Left ventricle myocardium superior (tissue), 1 donor: ENCODE measurements at regions not wholly inside any gene's neighbourhood (a gene's known extent, or its start where the extent isn't known, plus 50 kb on each side); places are given as distances from the start of the nearest gene placed in this dataset.

Source experiments
- ATAC-seq: fragments of 200-7000 bp; cut with Tn5 transposase; one replicate; pipeline ENCODE4 v1.9.1; 2020; ENCODE audit warnings: mild to moderate bottlenecking, moderate library complexity
- DNase-seq: peaks from one replicate; pipeline ENCODE4 v3.0.0-alpha.2; 2020
- intact Hi-C: fragments of 100-400 bp; cut with micrococcal nuclease; formaldehyde crosslinking; loops from one replicate; pipeline ENCODE4 v1.11.0; 2022
- donor health status: DM: no; HTN: yes; CAD: no; lungs with severe emphysema.

DNA sequence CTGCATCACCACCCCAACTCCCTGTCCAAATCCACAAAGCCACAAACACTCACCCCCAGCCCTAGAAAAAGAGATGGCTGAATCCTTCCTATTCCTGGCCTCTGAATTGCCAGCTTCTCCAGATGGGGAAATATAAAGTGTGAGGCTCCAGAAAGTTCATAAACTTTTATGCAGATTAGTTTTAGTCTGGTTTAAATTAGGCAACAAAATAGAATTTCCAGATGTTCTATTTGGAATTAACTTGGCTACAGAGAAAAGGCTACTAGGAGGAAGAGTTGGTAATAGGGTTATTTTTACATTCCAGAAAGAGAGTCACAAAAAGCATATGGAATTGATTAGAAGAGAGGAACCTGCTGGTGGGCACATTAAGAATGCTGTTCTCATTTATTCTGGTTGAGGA lies 56.0 kb downstream of the EN1 start:
- ATAC-seq = no peak
- DNase-seq = no peak
- intact Hi-C loops = no loop called here

DNA sequence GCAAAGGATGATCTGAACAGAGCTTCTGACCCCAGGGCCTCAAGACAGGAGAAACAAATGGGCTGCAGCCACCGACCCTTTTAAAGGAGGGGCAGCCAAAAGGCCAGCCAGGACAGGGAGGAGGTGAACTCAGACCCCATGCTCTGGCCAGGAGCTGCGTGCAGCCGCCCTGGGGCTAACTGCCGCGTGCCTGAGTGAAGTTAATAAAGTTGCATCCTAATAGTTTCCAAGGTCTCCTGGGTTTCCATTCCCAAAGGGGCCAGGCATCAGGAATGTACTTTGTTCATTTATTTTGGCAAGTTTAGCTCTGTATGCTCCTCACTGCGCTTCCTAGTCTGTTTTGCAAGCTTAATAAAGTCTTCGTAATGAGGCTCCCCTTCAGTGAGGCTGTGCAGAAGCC lies 60.7 kb downstream of the EN1 start:
- intact Hi-C loops = no loop called here
- no peak for ATAC-seq

DNA sequence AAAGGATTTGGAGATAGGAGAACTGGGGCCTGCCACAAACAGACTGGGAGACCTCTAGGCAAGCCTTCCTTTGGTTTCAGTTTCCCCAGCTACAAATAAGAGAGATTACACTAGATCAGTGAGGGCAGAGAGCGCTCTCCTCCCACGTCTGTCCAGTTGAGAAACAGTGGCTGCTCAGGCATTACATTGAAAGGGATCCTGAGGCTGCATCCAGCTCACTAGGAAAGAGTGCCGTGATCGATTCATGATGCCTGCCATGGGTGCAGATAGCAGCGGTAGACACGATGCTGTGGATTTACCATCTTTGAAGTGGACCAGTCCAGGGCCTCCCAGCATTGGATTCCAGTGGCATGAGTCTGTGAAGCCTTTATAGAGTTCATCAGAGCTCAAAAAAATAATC lies 62.6 kb downstream of the EN1 start:
- intact Hi-C loops = no loop called here
- no peak for ATAC-seq
- no peak for DNase-seq

More for the DNA sequence above, 60.7 kb downstream of the EN1 start:
- DNase-seq = no peak

DNA sequence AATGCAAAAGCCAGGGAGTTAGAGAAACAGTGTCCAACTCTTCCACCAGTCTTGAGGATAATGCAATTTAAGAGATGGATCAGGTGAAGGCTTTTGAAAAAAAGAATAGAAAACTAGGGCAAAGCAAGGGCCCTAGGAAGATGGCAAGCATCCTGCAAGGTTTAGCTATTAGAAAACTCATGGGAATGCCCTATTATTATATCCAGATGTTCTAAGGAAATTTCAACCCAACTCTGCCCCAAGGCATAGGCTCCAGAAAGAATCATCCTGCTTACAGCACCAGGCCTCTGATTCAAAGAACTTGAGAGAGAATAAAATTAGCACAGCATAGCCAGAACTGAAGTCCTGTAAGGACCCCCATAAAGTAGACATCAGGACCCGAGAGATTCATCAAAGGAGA lies 68.1 kb downstream of the EN1 start:
- intact Hi-C loops = no loop called here
- no peak for ATAC-seq
- no peak for DNase-seq

DNA sequence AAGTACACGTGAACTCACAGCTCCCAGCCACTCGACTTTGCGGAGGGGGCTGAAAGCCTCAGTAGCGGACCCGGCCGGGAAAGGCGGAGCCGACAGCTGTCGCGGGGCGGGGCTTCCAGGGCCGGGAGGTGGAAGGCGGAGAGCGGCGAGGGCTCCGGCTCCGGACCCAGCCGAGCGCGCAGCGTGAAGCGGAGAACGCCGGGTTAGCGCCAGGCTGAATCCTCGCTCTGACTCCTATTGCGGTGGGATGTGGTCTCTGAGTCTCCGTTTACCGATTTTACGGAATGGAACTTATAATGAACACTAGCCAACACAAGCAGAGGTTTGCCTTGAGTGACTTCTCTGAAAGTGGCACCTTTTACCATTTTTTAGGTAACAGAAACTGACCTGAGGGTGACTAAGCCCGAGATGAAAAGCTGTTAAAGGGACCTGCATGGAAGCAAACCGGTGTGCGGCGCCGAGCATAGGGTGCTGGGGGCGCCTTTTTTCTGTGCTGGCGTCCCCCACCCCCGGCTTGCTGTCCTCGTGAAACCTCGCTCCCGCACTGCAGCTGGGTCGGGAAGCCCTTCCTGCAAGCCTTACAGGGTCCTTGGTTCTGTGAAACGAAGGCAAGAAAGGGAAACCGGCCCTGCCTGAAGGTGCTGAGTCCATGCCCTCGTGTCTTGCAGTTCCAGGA lies 72.9 kb downstream of the EN1 start:
- intact Hi-C loops = no loop called here
- ATAC-seq = peak; percentile 78
- peak; percentile 56 for DNase-seq

DNA sequence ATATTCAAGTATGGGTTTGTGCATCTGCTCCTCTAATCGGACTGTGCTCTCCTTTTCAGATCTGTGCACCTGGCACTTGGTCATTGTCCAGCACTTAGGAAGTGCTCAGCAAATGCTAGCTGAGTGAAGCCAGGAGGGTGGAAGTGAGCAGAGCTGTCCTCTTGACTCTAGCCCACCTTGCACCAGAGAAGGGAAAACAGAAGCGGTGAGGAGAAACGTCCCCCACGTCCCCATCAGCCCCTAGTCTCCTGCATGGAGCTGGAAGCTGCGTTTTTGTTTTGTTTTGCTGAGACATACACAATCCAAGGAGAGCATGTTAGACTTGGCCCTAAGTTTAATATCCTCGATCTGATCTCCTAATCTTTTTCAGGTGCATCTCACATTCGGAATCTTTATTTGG lies 73.6 kb downstream of the EN1 start:
- no peak for ATAC-seq
- intact Hi-C loops = no loop called here
- DNase-seq = no peak

DNA sequence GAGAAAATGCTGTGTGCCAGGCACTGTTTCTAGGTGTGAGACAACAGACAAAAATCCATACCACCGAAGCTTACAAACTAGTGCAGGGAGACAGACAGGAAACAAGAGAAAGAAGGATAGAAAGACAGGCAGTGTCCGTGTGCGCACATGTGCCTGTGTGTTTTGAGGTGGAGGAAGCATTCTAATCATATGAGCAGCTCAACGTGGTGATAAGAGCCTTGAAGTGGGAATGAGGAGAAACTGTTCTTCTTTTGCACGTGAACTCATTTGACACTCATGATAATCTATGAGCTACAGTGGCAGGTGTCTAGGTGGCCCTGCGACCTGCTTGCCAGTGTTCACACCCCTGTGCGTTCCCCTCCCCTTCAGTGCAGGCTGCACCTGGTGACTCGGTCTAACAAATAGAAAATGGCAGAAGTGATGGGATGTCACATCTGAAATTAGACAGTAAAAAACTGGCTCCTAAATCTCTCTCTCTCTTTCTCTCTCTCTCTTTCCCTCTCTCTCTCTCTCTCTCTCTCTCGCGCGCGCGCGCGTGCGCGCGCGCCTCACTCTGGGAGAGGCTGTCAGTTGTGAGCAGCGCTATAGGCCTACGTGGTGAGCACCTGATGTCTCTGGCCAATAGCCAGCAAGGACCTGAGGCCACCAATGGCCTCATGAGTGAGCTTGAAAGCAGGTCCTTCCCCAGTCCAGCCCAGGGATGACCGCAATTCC lies 74.8 kb downstream of the EN1 start:
- ATAC-seq (no peak), DNase-seq (no peak)
- intact Hi-C loops = no loop called here

DNA sequence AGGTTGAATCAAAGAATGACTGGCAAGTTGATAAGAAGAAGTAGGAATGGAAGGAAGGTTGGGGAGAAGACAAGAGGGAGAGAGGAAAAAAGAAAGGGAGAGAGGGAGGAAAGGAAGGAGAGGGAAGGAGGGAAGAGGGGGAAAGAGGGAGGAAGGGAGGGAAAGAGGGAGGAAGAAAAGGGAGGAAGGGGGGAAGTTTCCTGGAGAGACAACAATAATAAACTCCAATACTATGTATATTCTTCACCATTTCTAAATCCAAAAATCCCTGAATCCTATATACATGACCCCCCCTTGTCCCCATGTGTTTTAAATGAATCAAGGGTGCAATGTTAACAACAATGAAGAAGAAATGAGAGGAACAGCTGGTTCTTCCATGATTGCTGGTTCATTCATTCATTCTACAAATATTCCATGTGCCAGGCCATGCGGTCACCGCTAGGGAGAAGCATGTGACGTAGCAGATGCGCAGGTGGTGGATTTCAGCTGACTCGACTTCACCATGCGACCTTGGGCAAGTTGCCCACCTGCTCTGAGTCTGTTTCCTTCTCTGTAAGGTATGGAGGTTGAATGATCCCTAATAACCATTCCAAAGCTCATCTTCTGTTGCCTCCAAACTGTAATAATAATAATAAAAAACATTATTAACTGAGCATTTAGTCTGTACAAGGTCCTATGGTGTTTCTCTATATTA lies 77.6 kb downstream of the EN1 start:
- DNase-seq (no peak), ATAC-seq (no peak)
- intact Hi-C loops = no loop called here

DNA sequence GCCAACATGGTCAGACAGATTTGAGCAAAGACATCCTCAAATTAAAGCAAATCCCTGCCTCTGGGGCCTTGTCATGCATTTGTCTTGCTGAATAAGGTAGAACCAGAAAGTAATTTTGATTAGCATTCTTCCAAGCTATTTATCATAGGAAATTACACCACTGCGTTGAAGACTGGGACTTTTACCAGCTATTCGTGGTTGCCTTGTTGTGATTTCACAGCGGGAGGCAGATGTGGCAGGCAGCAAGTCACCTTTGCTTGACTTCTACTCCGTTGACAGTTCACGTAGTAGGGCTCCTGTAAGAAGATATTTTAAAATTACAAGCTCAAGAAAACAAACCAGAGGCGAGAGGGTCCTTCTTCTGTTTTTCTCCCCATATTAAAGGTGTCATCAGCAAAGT lies 80.6 kb downstream of the EN1 start:
- ATAC-seq = no peak
- intact Hi-C loops = no loop called here
- no peak for DNase-seq

DNA sequence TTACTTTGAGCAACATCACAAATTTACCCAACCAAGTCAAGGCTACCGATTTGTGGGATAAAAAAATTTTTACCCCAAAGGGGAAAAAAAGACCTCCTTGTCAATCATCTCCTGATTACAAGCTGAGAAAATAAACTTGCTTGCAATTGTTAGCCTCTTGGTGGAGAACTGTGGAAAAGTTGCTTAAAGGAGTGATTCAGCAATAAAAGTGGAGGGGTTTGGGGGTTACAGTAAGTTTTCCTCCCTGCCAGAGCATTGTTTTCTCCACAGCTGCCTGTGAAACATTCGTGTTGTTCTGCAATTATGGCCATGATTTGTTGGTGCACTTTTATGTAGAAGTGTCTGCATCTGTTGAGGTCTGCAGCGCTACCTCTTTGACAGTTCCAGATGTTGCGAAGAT lies 82.6 kb downstream of the EN1 start:
- ATAC-seq (no peak), DNase-seq (no peak)
- intact Hi-C loops = no loop called here

DNA sequence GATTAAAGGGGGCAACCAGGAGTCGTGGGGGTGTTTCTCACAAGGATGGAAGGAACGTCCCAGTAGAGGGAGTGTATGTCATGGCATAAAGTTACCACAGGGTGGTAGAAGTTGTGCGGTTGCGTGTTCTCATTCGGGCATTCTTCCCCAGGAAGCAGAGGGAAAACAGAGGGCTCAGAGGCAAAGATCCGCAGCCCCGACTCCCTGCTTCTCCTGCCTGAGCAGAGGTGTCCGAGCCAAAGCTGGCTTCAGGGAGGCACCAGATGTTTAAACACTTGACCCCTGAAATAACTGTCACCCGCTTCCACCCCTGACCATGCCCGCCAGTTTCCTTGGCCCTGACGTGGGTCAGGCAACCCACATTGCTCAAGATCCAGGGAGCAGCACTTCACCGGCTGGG lies 83.7 kb downstream of the EN1 start:
- intact Hi-C loops = no loop called here
- ATAC-seq = no peak
- no peak for DNase-seq

DNA sequence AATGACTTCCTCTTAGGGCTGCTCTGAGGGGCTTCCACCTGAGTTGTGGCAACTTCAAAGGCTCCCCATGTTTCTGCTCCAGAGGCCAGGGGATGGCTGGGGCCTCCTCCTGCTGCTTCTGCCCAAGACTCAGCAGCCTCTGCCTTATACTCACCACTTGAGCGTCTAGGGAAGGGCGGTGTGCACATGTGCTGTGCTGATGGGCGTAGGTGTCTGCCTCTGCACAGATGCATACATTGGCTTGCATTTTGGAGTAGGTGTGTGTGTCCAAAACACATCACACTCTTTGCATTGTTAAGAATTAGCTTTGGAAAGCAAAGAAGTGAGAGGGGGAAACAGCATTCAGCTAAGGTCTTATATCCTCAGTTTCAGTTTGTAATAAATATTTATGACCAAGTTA lies 85.2 kb downstream of the EN1 start:
- no peak for DNase-seq
- intact Hi-C loops = no loop called here
- ATAC-seq = no peak

DNA sequence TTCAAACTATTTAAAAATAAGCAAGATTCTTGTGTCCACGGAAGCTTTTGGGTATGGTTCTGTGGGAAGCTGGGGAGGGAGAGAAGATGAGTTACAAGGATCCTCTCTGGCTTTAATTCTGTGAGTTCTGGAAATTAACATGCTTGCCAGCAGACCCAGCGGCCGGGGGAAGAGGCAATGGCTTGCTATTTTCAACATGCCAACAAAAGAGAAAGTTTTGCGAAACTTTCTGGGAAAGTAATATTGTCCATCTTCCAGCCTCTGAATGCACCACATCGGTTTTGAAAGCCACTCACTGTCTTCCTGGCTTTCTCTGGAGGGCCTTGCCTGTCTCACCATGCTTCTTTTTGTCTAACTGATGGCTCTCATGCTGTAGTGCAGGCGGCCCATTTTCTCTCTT lies 85.7 kb downstream of the EN1 start:
- ATAC-seq (no peak), DNase-seq (no peak)
- intact Hi-C loops = no loop called here

DNA sequence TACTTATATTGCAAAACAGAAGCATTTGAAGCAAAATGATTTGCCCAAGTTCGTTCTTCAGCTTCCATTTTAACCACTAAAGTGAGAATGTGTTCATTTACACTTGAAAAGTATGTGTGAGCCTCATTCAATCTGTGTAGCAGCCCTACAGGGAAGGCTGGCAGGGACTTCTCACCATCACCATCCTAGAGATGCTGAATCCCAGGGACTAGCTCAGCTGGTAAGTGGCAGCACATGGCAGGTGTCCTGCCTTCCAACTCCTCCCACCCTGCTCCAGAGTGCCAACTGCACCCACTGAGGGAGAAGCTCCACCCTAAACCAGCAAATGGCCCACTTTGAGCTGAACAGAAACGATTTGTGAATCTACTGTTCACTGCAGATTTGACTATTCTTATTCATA lies 91.5 kb downstream of the EN1 start:
- no peak for ATAC-seq
- intact Hi-C loops = no loop called here

DNA sequence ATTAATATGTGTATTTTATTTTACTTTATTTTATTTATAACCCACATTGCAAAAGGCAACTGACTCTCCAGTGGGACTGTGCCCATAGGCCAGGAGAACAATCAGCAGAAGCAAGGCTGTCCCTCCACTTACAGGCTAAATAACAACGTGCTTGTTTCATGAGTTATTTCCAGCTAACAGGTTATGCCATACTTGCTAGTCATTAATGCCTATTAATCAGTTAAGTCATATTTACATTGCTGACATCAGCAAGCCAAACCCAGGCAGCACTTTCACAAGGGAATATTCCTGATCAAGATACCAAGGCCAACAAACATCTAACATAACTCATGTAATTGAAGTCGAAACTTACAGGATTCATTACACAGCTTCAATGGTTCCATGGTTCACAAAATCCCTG lies 92.1 kb downstream of the EN1 start:
- intact Hi-C loops = no loop called here

More for the DNA sequence above, 91.5 kb downstream of the EN1 start:
- DNase-seq = no peak

DNA sequence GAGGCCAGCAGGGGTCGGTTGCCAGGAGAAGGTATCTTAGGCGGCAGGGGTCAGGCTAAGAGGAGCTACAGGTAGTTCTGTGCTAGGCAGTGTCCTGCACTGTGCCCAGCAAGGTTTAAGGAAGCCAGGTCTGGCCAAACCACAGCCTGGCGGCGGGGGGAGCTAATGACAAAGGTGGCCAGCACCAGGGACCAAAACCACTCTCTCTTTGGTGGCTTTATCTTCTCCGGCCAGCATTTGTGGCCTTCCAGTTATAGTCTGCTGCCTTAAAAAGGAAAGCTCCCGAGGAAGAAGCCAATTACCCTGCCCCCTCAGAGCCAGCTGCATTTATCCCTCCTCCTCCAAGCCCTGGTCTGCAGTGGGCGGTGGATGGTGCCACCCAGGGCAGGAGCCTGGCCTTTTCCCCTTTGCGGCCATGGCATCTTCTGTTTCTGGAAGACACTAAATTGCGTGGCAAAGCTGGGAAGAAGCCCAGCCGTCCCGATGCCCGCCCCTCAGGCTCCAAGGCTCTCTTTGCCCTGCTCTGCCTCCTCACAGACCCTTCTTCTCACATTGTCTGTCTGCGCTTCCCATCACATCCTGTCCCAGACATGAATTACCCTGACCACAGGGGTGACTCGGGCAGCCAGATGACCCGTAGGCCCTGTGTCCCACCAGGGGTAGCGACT lies 94.6 kb downstream of the EN1 start:
- no peak for ATAC-seq
- intact Hi-C loops = no loop called here
- DNase-seq = no peak

More for the DNA sequence above, 92.1 kb downstream of the EN1 start:
- DNase-seq (no peak), ATAC-seq (no peak)

DNA sequence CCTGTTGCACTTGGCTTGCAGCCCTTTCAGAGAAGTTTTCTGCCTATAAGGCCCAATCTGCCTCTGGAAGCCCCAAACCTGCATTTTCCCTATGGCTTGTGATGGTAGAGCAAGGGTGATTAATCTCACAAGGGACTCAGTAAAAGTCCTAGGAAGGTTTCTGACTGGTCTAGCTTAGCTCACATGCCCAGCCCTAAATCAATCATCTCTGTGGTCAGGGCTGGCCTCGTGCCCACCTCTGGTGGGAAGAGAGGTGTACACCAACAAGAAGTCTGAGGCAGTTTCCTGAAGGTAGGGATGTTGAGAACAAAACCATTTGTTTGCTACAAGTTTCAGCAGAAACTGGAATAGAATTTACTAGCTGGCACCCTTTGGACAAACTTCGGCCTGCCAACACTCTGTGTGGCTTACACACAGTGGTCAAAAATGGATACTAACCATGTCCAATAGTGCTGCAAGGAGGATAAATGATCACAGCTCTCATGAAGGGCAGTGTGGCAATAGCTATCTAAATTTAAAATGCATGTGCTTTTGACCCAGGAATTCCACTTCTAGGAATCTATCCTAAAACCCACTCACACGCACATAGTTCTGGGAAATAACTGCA lies 96.4 kb downstream of the EN1 start:
- ATAC-seq = no peak
- DNase-seq = no peak
- intact Hi-C loops = no loop called here

DNA sequence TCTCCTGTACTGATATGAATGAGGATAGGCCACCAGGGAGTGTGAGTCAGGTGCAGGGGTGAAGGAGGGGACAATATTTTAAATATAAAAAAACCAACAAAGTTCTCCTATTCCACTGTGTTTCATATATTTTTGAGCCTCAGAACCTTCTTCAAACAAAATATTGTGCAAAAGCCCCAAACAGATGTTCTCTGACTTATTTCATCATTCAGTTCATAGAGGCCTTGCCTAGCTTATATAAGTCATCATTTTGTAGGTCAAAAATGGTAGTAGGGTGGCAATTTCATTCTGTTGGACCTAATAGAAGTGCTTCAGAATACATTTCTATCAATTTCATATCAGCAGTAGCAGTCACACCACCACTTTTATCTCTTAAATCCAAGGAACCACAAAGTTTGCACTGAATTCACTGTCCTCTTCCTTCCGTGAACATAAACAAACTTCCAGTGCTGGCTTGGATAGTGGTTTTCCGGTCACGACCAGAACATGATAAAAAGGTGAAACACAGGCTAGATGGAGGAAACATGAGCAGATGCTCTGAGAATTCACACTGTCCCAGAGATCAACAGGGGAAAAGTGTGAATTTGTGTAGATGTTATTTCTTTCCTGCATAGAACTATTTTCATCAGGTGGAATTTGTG lies 99.1 kb downstream of the EN1 start:
- intact Hi-C loops = no loop called here
- ATAC-seq (no peak), DNase-seq (no peak)

DNA sequence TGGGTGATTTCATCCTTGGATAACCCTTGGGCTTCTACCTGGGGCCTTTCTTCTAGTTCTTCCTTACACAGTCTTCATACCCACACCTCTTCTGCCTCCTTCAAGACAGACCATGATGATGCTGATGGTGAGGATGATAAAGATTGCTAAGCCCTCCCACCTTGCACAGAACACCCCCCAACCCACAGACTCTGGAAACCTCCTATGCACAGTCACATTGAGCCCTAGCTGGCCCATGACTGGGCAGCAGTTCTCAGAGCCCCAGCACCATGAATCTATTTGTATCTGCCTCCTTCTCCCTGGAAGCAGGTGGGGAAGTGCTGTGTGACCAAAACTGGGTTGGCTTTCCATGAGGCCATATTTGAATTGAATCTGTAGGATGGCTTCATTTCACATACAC lies 99.8 kb downstream of the EN1 start:
- no peak for ATAC-seq
- DNase-seq = no peak
- intact Hi-C loops = no loop called here
